Muscle layer of colon (tissue), 2 donors: ENCODE measurements at regions not wholly inside any gene's neighbourhood (a gene's known extent, or its start where the extent isn't known, plus 50 kb on each side); places are given as distances from the start of the nearest gene placed in this dataset.
"Not testable (repeated sequence)": the region's sequence is repeated elsewhere in the genome, so short reads cannot be mapped to it uniquely, and the experiment has no call there.

Experiments
- H3K27ac ChIP-seq: one replicate; pipeline ENCODE4 v1.7.0; 2013; ENCODE audit warnings: low read depth, mild to moderate bottlenecking, low read length, moderate library complexity
- H3K27me3 ChIP-seq, 2 donors: one replicate each; pipeline ENCODE4 v1.7.0; 2013; ENCODE audit warnings: low read length in 2 of 2, mild to moderate bottlenecking in 2 of 2; ENCODE audit not compliant: insufficient read depth in 2 of 2, control insufficient read depth in 1 of 2
- H3K36me3 ChIP-seq: one replicate; pipeline ENCODE4 v1.7.0; 2013; ENCODE audit warnings: mild to moderate bottlenecking, low read length; ENCODE audit not compliant: insufficient read depth
- H3K4me1 ChIP-seq: one replicate; pipeline ENCODE4 v1.7.0; 2013; ENCODE audit warnings: mild to moderate bottlenecking, low read length; ENCODE audit not compliant: insufficient read depth
- H3K4me3 ChIP-seq, 2 donors: one replicate each; pipeline ENCODE4 v1.7.0; 2013; ENCODE audit warnings: low read length in 2 of 2, low read depth in 1 of 2, mild to moderate bottlenecking in 1 of 2, moderate library complexity in 1 of 2
- H3K9ac ChIP-seq: one replicate; pipeline ENCODE4 v1.7.0; 2013; ENCODE audit warnings: low read length
- H3K9me3 ChIP-seq: one replicate; pipeline ENCODE4 v1.7.0; 2013; ENCODE audit warnings: mild to moderate bottlenecking, low read length
- donor health status: abdominal sarcoma.
- donor health status: Adenocarcinoma of cecum.

- Histone ChIP-seq H3K27me3 (no peaks in the 10 kb centered on the region), H3K27ac (no peak overlapping the region), H3K4me1 (no peaks in the 10 kb centered on the region), H3K36me3 (no peaks in the 10 kb centered on the region), H3K9ac (no peak overlapping the region), H3K4me3 (no peak overlapping the region), H3K9me3 (no peaks in the 10 kb centered on the region)
Measured at GRCh38 chr2:5195636-5196035, 496.5 kb upstream of the SOX11 start.

- Histone ChIP-seq H3K27me3 (no peaks in the 10 kb centered on the region), H3K9ac (no peak overlapping the region), H3K36me3 (no peaks in the 10 kb centered on the region), H3K27ac (no peak overlapping the region), H3K4me3 (no peak overlapping the region), H3K9me3 (no peaks in the 10 kb centered on the region), H3K4me1 (no peaks in the 10 kb centered on the region)
Measured at GRCh38 chr2:5203134-5203755, 488.9 kb upstream of the SOX11 start.

DNA sequence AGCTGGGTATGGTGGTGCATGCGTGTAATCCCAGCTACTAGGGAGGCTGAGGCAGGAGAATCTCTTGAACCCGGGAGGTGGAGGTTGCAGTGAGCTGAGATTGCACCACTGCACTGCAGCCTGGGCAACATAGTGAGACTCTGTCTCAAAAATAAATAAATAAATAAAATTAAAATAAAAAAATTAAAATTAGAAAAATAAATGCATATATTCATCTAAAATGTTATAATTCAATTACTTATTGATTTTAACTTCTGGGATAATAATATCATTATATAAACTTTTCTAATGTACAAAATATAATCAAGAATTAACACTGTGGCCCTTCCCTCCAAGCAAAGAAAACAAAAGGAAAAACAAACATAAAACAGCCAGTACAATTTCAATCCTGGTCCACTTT lies 485.4 kb upstream of the SOX11 start:
- not testable (repeated sequence) for H3K27me3 ChIP-seq, H3K4me3 ChIP-seq, H3K27ac ChIP-seq, H3K9me3 ChIP-seq, H3K4me1 ChIP-seq, H3K9ac ChIP-seq, H3K36me3 ChIP-seq

- no peak overlapping the region for H3K4me3 ChIP-seq
- H3K9ac ChIP-seq = no peak overlapping the region
- no peak overlapping the region for H3K27ac ChIP-seq
- no peaks in the 10 kb centered on the region for H3K9me3 ChIP-seq
- H3K36me3 ChIP-seq = no peaks in the 10 kb centered on the region
- peaks cover 9% of the 10 kb centered on the region for H3K4me1 ChIP-seq
- no peaks in the 10 kb centered on the region for H3K27me3 ChIP-seq
Measured at GRCh38 chr2:5215989-5216607, 476.1 kb upstream of the SOX11 start.

DNA sequence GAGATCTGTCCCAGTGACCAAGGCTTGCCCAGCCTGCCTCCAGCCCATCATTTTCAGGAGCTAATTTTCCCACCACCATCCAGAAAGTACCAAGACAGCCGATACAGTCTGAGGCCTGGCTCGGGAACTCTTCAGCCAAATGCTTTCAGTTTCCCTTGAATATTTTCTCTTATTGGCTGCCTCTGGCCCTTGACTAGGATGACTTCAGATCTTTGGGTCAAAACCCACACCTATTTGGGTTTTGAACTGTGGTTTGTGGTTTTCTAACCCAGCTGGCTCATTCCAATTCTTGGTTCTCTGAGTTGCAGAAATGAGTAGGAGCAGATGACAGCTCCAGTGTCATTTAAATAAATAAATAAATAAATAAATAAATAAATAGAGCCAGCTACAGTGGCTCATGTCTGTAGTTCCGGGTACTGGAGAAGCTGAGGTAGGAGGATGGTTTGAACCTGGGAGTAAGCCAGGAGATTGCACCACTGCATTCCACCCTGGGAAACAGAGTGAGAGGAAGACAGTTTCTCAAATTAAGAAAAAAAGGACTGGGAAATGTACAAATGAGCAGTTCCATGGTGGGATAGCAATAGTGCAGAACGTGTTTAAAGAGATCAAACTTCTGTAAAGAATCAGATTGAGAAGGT lies 465.0 kb upstream of the SOX11 start:
- H3K9me3 ChIP-seq = no peaks in the 10 kb centered on the region
- H3K36me3 ChIP-seq = no peaks in the 10 kb centered on the region
- no peak overlapping the region for H3K4me3 ChIP-seq
- no peak overlapping the region for H3K9ac ChIP-seq
- no peaks in the 10 kb centered on the region for H3K27me3 ChIP-seq
- H3K27ac ChIP-seq = no peak overlapping the region
- H3K4me1 ChIP-seq = no peaks in the 10 kb centered on the region

- H3K4me1 ChIP-seq = no peaks in the 10 kb centered on the region
- no peaks in the 10 kb centered on the region for H3K36me3 ChIP-seq
- H3K9ac ChIP-seq = no peak overlapping the region
- H3K9me3 ChIP-seq = no peaks in the 10 kb centered on the region
- H3K27ac ChIP-seq = no peak overlapping the region
- H3K4me3 ChIP-seq = no peak overlapping the region
- H3K27me3 ChIP-seq = no peaks in the 10 kb centered on the region
Measured at GRCh38 chr2:5229574-5229973, 462.6 kb upstream of the SOX11 start.

- H3K9ac ChIP-seq = no peak overlapping the region
- no peaks in the 10 kb centered on the region for H3K27me3 ChIP-seq
- no peaks in the 10 kb centered on the region for H3K36me3 ChIP-seq
- no peaks in the 10 kb centered on the region for H3K4me1 ChIP-seq
- H3K4me3 ChIP-seq = no peak overlapping the region
- H3K9me3 ChIP-seq = no peaks in the 10 kb centered on the region
- no peak overlapping the region for H3K27ac ChIP-seq
Measured at GRCh38 chr2:5230444-5230843, 461.7 kb upstream of the SOX11 start.

DNA sequence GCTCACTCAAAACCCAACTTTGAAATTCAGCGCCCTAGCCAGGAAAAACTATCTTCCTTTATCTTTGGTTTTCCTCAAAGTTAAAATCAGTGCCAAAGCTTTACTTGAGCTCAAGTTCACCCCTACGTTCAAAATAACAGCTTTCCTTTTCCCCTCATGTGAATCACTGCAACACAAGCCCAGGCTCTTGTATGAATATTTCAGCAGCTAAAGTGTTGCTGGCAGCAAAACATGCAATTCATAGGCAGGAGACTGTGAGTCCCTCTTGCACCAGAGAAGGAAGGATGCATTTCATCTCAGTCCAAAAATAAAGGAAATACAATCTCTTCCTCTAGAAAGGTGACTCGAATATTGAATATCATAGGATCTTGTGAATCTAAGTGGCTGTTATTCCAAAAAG lies 461.3 kb upstream of the SOX11 start:
- H3K4me1 ChIP-seq = no peaks in the 10 kb centered on the region
- no peak overlapping the region for H3K27ac ChIP-seq
- H3K9me3 ChIP-seq = no peaks in the 10 kb centered on the region
- no peaks in the 10 kb centered on the region for H3K27me3 ChIP-seq
- no peak overlapping the region for H3K4me3 ChIP-seq
- H3K36me3 ChIP-seq = no peaks in the 10 kb centered on the region
- H3K9ac ChIP-seq = no peak overlapping the region

- no peak overlapping the region for H3K4me3 ChIP-seq
- no peak overlapping the region for H3K27ac ChIP-seq
- no peaks in the 10 kb centered on the region for H3K9me3 ChIP-seq
- no peak overlapping the region for H3K9ac ChIP-seq
- H3K36me3 ChIP-seq = no peaks in the 10 kb centered on the region
- no peaks in the 10 kb centered on the region for H3K4me1 ChIP-seq
- H3K27me3 ChIP-seq = no peaks in the 10 kb centered on the region
Measured at GRCh38 chr2:5231287-5231686, 460.9 kb upstream of the SOX11 start.

DNA sequence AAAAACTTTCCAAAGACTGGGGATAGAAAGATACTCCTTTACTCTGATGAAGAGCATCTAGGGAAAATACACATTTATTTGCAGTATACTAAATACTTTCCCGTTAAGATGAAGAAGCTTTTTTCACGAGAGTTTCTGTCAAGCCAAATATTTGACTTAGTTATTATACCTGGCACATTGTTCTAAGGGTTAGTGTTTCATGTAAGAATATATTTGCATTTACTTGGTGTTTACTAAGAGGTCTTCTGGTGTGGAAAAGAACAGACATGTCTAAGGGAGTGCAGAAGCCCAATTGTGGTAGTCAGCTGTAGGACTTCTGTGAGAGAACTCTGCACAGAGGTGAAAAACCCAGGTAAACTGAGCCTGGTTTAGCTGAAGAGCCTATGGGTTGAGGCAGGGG lies 457.6 kb upstream of the SOX11 start:
- Histone ChIP-seq H3K4me3 (no peak overlapping the region), H3K36me3 (no peaks in the 10 kb centered on the region), H3K4me1 (no peaks in the 10 kb centered on the region), H3K27me3 (no peaks in the 10 kb centered on the region), H3K9me3 (no peaks in the 10 kb centered on the region), H3K27ac (no peak overlapping the region), H3K9ac (no peak overlapping the region)

DNA sequence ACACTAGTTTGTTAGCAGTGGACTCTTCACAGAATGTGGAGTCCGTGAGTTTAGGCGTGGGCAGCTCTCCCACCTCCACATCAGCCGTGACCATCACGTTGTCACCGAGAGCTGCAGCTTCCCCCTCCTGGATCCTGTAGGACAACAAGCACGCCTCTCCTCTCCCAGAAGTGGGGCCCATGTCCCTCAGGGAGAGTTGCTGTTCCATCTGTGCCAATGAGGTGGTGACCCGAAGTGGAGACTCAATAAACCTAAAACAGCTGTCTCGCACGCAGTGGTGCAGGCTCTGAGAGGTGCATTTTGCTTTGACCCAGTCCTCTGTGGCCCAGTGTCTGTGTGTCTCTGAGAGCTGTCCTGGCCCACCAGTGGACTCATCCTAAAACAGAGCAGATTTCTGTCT lies 456.5 kb upstream of the SOX11 start:
- no peaks in the 10 kb centered on the region for H3K27me3 ChIP-seq
- no peaks in the 10 kb centered on the region for H3K9me3 ChIP-seq
- H3K36me3 ChIP-seq = no peaks in the 10 kb centered on the region
- H3K9ac ChIP-seq = no peak overlapping the region
- H3K4me3 ChIP-seq = no peak overlapping the region
- H3K4me1 ChIP-seq = no peaks in the 10 kb centered on the region
- H3K27ac ChIP-seq = no peak overlapping the region

DNA sequence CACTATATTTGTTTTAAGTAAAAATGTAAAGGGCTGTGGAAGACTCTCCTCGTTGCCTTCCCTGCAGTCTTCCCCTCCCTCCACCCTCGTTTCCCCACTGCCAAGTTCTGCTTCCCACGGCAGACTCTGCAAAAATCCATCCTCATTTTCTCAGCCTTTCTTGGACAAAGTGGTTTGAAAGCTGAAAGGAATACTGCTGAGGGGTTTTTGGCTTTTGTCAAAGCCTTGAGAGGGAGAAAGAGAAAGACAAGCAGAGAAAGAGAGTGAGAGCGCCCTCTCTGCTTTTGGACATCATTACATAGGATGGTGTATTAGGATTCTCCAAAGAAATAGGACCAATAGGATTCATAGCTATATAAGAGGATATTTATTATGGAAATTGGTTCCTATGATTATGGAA lies 455.9 kb upstream of the SOX11 start:
- H3K4me3 ChIP-seq = no peak overlapping the region
- H3K27ac ChIP-seq = no peak overlapping the region
- H3K9ac ChIP-seq = no peak overlapping the region
- H3K9me3 ChIP-seq = no peaks in the 10 kb centered on the region
- H3K36me3 ChIP-seq = no peaks in the 10 kb centered on the region
- no peaks in the 10 kb centered on the region for H3K27me3 ChIP-seq
- H3K4me1 ChIP-seq = no peaks in the 10 kb centered on the region
